ENCODE measurements at regions not wholly inside any gene's neighbourhood (a gene's known extent, or its start where the extent isn't known, plus 50 kb on each side); places are given as distances from the start of the nearest gene placed in this dataset.

DNA sequence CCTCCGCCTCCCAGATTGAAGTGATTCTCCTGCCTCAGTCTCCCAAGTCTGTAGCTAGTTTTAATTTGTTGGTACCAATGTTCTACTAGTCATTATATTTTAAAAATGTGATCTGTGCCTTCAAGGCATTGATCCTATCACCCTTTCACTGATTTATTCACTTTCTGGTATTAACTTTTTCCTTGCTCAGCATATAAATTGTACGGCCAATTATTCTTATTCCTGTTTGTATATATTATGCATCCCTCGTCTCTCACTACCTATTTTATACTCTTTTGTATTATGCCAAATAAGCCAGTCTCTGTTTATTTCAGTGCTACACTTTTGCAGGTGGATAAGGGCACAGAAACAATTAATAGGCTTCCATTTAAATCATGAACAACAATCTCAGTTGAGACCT lies 620.2 kb upstream of the BCHE start:
- BruUV-seq (replicated peaks): no TSS peak
- no peak for TF ChIP-seq EZH2 (IDR thresholded peaks at IDR 0.05; ENCODE audit: borderline replicate concordance, low read depth, low read length, poor library complexity, severe bottlenecking)
- TF ChIP-seq, protein P1, sequence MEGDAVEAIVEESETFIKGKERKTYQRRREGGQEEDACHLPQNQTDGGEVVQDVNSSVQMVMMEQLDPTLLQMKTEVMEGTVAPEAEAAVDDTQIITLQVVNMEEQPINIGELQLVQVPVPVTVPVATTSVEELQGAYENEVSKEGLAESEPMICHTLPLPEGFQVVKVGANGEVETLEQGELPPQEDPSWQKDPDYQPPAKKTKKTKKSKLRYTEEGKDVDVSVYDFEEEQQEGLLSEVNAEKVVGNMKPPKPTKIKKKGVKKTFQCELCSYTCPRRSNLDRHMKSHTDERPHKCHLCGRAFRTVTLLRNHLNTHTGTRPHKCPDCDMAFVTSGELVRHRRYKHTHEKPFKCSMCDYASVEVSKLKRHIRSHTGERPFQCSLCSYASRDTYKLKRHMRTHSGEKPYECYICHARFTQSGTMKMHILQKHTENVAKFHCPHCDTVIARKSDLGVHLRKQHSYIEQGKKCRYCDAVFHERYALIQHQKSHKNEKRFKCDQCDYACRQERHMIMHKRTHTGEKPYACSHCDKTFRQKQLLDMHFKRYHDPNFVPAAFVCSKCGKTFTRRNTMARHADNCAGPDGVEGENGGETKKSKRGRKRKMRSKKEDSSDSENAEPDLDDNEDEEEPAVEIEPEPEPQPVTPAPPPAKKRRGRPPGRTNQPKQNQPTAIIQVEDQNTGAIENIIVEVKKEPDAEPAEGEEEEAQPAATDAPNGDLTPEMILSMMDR (conservative IDR thresholded peaks at IDR 0.05; ENCODE audit: low read depth, low read length): no peak
- H3K4me1 ChIP-seq (ENCODE audit: insufficient read depth, low read length, poor library complexity, severe bottlenecking): no peaks in the 10 kb centered on the region
- CTCF ChIA-PET: no interaction called here
- H3K27me3 ChIP-seq (replicated peaks; ENCODE audit: insufficient read depth, low read depth, low read length, poor library complexity): no peaks in the 10 kb centered on the region
- no peaks in the 10 kb centered on the region for H3K36me3 ChIP-seq (ENCODE audit: insufficient read depth, low read length, poor library complexity, severe bottlenecking)
- intact Hi-C loops (cut with micrococcal nuclease; ENCODE audit: unreplicated experiment): no loop called here
- POLR2A ChIA-PET (ENCODE audit: low non-redundant PET): no interaction called here
- no peaks in the 10 kb centered on the region for H3K9me3 ChIP-seq (ENCODE audit: low read depth, low read length, poor library complexity, severe bottlenecking)
- DNase-seq (ENCODE audit: low spot score): no peak
- no peak overlapping the region for H3K4me3 ChIP-seq (ENCODE audit: low read depth, low read length, poor library complexity, severe bottlenecking)
- no peak overlapping the region for H3K27ac ChIP-seq (ENCODE audit: low read depth, low read length, poor library complexity, severe bottlenecking)

DNA sequence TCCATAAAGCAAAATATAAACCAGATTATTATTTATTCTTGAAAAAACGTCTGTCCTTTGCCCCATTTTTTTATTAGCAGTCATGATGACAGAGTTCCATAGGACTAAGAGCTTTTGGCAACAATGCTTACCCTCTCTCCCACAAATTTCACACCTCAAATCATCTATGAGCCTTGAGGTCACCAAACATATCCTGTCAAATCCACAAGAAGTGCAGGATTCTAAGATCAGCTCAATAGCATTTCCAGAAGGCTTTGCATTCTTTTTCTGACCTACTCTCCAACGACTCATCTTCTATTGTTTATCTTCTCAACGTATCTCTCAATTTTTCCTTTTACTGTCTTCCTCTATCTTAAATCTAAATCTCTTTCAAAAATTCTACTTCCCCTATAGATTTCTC lies 619.1 kb upstream of the BCHE start:
- POLR2A ChIA-PET (ENCODE audit: low non-redundant PET): no interaction called here
- Histone ChIP-seq H3K36me3 (ENCODE audit: insufficient read depth, low read length, poor library complexity, severe bottlenecking) (no peaks in the 10 kb centered on the region), H3K4me1 (ENCODE audit: insufficient read depth, low read length, poor library complexity, severe bottlenecking) (no peaks in the 10 kb centered on the region), H3K9me3 (ENCODE audit: low read depth, low read length, poor library complexity, severe bottlenecking) (no peaks in the 10 kb centered on the region), H3K4me3 (ENCODE audit: low read depth, low read length, poor library complexity, severe bottlenecking) (no peak overlapping the region), H3K27ac (ENCODE audit: low read depth, low read length, poor library complexity, severe bottlenecking) (no peak overlapping the region), H3K27me3 (replicated peaks; ENCODE audit: insufficient read depth, low read depth, low read length, poor library complexity) (no peaks in the 10 kb centered on the region)
- TF ChIP-seq EZH2 (IDR thresholded peaks at IDR 0.05; ENCODE audit: borderline replicate concordance, low read depth, low read length, poor library complexity, severe bottlenecking): no peak
- TF ChIP-seq, protein P1 (conservative IDR thresholded peaks at IDR 0.05; ENCODE audit: low read depth, low read length): no peak
- no TSS peak for BruUV-seq (replicated peaks)
- no peak for DNase-seq (ENCODE audit: low spot score)
- intact Hi-C loops (cut with micrococcal nuclease; ENCODE audit: unreplicated experiment): no loop called here
- CTCF ChIA-PET: no interaction called here

DNA sequence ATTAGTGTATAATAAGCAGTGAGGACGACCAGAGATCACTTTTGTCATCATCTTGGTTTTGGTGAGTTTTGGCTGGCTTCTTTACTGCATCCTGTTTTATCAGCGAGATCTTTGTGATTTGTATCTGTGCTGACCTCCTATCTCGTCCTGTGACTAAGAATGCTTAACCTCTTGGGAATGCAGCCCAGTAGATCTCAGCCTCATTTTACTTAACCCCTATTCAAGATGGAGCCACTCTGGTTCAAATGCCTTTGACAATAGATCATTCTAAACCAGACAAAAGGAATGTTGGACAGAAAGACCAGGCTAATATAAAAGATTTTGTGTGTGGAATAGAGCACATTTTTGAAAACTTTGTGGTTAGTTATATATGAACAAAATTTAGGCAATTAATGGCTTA lies 618.5 kb upstream of the BCHE start:
- DNase-seq (ENCODE audit: low spot score): no peak
- intact Hi-C loops (cut with micrococcal nuclease; ENCODE audit: unreplicated experiment): no loop called here
- BruUV-seq (replicated peaks): no TSS peak

More for the DNA sequence above, 618.5 kb upstream of the BCHE start:
- POLR2A ChIA-PET (ENCODE audit: low non-redundant PET): no interaction called here
- Histone ChIP-seq H3K36me3 (ENCODE audit: insufficient read depth, low read length, poor library complexity, severe bottlenecking) (no peaks in the 10 kb centered on the region), H3K27me3 (replicated peaks; ENCODE audit: insufficient read depth, low read depth, low read length, poor library complexity) (no peaks in the 10 kb centered on the region), H3K4me1 (ENCODE audit: insufficient read depth, low read length, poor library complexity, severe bottlenecking) (no peaks in the 10 kb centered on the region), H3K4me3 (ENCODE audit: low read depth, low read length, poor library complexity, severe bottlenecking) (no peak overlapping the region), H3K27ac (ENCODE audit: low read depth, low read length, poor library complexity, severe bottlenecking) (no peak overlapping the region), H3K9me3 (ENCODE audit: low read depth, low read length, poor library complexity, severe bottlenecking) (no peaks in the 10 kb centered on the region)
- CTCF ChIA-PET: no interaction called here
- no peak for TF ChIP-seq EZH2 (IDR thresholded peaks at IDR 0.05; ENCODE audit: borderline replicate concordance, low read depth, low read length, poor library complexity, severe bottlenecking)
- TF ChIP-seq, protein P1 (conservative IDR thresholded peaks at IDR 0.05; ENCODE audit: low read depth, low read length): no peak

All from A673 (cell line).